GM12892 (cell line): ENCODE measurements at regions not wholly inside any gene's neighbourhood (a gene's known extent, or its start where the extent isn't known, plus 50 kb on each side); places are given as distances from the start of the nearest gene placed in this dataset.

Experiments used
- DNase-seq: peaks from one replicate; pipeline ENCODE4 v3.0.0; 2011; ENCODE audit not compliant: insufficient read length
- FAIRE-seq: peaks from 2 replicates; lab custom pipeline; 2011; peaks lifted over from hg19 to GRCh38; lab: Jason Lieb, UNC
- POLR2A ChIP-seq: IDR thresholded peaks from 2 replicates; pipeline ENCODE4 v1.6.1; 2011; ENCODE audit warnings: low read depth, low read length, control low read depth
- POLR2AphosphoS5 ChIP-seq: IDR thresholded peaks from 2 replicates; pipeline ENCODE4 v1.6.1; 2011; ENCODE audit warnings: low read depth, low read length, control low read depth
- TAF1 ChIP-seq: IDR thresholded peaks from 2 replicates; pipeline ENCODE4 v1.6.1; 2011; ENCODE audit warnings: low read depth, mild to moderate bottlenecking, control low read depth, low read length, borderline replicate concordance

GRCh38 chr6:141248021-141248799 is 884.5 kb upstream of the GJE1 start:
- DNase-seq (no peak), FAIRE-seq (no peak)
- TF ChIP-seq POLR2AphosphoS5 (no peak), TAF1 (no peak), POLR2A (no peak)

- FAIRE-seq (no peak), DNase-seq (no peak)
- TF ChIP-seq POLR2A (no peak), POLR2AphosphoS5 (no peak), TAF1 (no peak)
These were observed 888.4 kb upstream of the GJE1 start for GRCh38 chr6:141244366-141244765.

GRCh38 chr6:141242957-141243356 is 889.8 kb upstream of the GJE1 start:
- no peak for TF ChIP-seq POLR2A
- TF ChIP-seq TAF1, result no peak
- TF ChIP-seq POLR2AphosphoS5, result no peak
- DNase-seq, result no peak
- FAIRE-seq, result no peak

GRCh38 chr6:141229296-141229695 is 903.4 kb upstream of the GJE1 start:
- TF ChIP-seq POLR2AphosphoS5, result no peak
- TF ChIP-seq TAF1, result no peak
- no peak for TF ChIP-seq POLR2A
- no peak for FAIRE-seq
- no peak for DNase-seq

- FAIRE-seq (no peak), DNase-seq (no peak)
- TF ChIP-seq POLR2A (no peak), POLR2AphosphoS5 (no peak), TAF1 (no peak)
These were observed 914.1 kb upstream of the GJE1 start for GRCh38 chr6:141218583-141218982.

GRCh38 chr6:141216726-141217125 is 916.0 kb upstream of the GJE1 start:
- FAIRE-seq, result no peak
- DNase-seq, result no peak
- no peak for TF ChIP-seq TAF1
- no peak for TF ChIP-seq POLR2AphosphoS5
- TF ChIP-seq POLR2A, result no peak

- no peak for TF ChIP-seq POLR2AphosphoS5
- no peak for TF ChIP-seq TAF1
- no peak for TF ChIP-seq POLR2A
- FAIRE-seq, result no peak
These were observed 920.4 kb upstream of the GJE1 start for GRCh38 chr6:141212296-141212695.

GRCh38 chr6:141211845-141212244 is 920.9 kb upstream of the GJE1 start:
- TF ChIP-seq POLR2AphosphoS5 (no peak), TAF1 (no peak), POLR2A (no peak)
- DNase-seq (no peak), FAIRE-seq (no peak)

More at GRCh38 chr6:141212296-141212695, 920.4 kb upstream of the GJE1 start:
- no peak for DNase-seq

- TF ChIP-seq POLR2A (no peak), POLR2AphosphoS5 (no peak), TAF1 (no peak)
- FAIRE-seq (no peak), DNase-seq (no peak)
These were observed 921.8 kb upstream of the GJE1 start for GRCh38 chr6:141210901-141211300.

- FAIRE-seq (no peak), DNase-seq (no peak)
- TF ChIP-seq TAF1 (no peak), POLR2A (no peak), POLR2AphosphoS5 (no peak)
These were observed 922.8 kb upstream of the GJE1 start for GRCh38 chr6:141209890-141210289.

GRCh38 chr6:141208101-141208500 is 924.6 kb upstream of the GJE1 start:
- FAIRE-seq (no peak), DNase-seq (no peak)
- TF ChIP-seq TAF1 (no peak), POLR2AphosphoS5 (no peak), POLR2A (no peak)

GRCh38 chr6:141203902-141204575 is 928.7 kb upstream of the GJE1 start:
- DNase-seq (no peak), FAIRE-seq (no peak)
- TF ChIP-seq TAF1, result no peak
- TF ChIP-seq POLR2AphosphoS5, result no peak

- FAIRE-seq, result no peak
- TF ChIP-seq POLR2AphosphoS5 (no peak), POLR2A (no peak), TAF1 (no peak)
- no peak for DNase-seq
These were observed 930.1 kb upstream of the GJE1 start for GRCh38 chr6:141202626-141203025.
